GM19463 (cell line): ENCODE measurements at regions not wholly inside any gene's neighbourhood (a gene's known extent, or its start where the extent isn't known, plus 50 kb on each side); places are given as distances from the start of the nearest gene placed in this dataset.
"Not testable (repeated sequence)": the region's sequence is repeated elsewhere in the genome, so short reads cannot be mapped to it uniquely, and the experiment has no call there.

Experiments used
- ATAC-seq: cut with Tn5 transposase; IDR thresholded peaks from one replicate; pipeline ENCODE4 v1.9.1; 2021; ENCODE audit warnings: mild to moderate bottlenecking, moderate library complexity; ENCODE audit not compliant: unreplicated experiment

DNA sequence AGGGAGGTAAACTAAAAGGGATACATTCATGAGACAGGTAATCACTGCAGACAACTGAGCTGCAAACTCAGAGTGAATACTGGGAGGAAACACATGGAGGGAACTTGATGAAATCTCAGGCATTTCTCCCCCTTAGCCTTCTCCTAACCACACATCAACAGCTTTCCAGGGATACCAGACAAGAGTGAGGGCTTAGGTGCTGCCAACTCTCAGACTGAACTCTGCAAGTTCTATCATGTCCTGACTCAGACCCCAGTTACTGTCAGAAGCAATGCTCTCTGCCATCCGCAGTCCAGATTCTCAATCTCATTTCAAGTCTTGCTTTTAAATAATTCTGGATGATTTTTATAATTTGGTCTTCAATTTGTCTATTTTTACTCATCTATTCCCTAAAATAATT lies 267.3 kb downstream of the LTN1 start:
- no peak for ATAC-seq

- ATAC-seq, result no peak
These were observed 269.0 kb downstream of the LTN1 start for GRCh38 chr21:28723646-28724045.

GRCh38 chr21:28719723-28720122 lies 273.0 kb downstream of the LTN1 start:
- ATAC-seq, result no peak

GRCh38 chr21:28714777-28715464 lies 277.8 kb downstream of the LTN1 start:
- ATAC-seq, result no peak

GRCh38 chr21:28712411-28712810 lies 280.3 kb downstream of the LTN1 start:
- no peak for ATAC-seq

DNA sequence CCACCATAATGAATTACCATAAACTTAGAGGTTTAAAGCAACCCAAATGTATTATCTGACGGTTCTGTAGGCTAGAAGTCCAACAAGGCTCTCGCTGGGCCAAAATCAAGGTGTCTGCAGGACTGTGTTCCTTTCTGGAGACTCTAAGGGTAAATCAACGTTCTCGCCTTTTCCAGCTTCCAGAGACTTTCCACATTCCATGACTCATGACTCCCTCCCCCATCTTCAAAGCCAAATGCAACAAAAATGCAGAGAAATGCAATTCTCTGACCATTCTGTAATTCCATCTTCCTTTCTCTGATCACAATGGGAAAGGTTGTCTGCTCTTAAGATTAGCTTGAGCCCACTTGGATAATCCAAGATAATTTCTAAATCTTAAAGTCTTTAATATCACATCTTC lies 287.1 kb downstream of the LTN1 start:
- no peak for ATAC-seq

DNA sequence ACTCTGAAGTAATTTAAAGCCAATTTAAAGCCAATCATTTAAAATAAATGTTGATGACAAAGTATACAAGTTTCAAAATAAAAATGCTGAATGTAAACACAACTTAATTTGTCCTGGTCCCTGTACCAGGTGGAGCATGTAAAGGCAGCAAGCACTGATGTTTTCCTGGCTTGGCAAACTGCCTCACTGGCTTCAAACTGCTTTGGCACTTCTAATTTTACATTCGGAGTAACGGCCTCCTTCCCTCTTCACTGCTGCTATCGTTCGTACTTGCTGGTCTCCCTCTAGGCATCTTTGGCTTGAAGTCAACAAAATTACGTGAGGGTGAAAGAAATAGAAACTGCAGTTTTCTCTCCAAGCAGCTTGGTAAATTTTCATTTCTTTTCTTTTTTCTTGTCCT lies 287.9 kb downstream of the LTN1 start:
- ATAC-seq, result no peak

DNA sequence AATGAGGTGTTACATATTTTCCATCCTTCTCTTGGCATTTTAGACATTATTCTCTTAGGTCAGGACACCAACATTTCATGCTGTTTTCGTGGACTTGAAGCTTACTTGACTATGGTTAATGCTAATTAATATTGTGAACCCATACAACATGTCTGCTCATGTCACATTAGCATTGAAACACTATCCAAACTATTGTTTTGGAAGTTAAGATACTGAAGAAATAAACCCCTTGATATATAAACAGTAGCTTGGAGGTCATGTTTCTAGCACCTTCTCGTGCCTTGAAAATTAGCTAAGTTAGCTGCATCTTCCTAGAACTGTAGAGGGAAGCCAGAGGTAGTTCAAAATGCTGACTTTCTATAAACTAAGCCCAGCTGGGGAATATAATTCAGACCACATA lies 288.8 kb downstream of the LTN1 start:
- no peak for ATAC-seq

- no peak for ATAC-seq
These were observed 292.9 kb downstream of the LTN1 start for GRCh38 chr21:28699596-28700259.

- no peak for ATAC-seq
These were observed 293.5 kb downstream of the LTN1 start for GRCh38 chr21:28699186-28699585.

GRCh38 chr21:28696844-28697410 lies 295.8 kb downstream of the LTN1 start:
- no peak for ATAC-seq

- ATAC-seq, result no peak
These were observed 299.2 kb downstream of the LTN1 start for GRCh38 chr21:28693476-28693875.

DNA sequence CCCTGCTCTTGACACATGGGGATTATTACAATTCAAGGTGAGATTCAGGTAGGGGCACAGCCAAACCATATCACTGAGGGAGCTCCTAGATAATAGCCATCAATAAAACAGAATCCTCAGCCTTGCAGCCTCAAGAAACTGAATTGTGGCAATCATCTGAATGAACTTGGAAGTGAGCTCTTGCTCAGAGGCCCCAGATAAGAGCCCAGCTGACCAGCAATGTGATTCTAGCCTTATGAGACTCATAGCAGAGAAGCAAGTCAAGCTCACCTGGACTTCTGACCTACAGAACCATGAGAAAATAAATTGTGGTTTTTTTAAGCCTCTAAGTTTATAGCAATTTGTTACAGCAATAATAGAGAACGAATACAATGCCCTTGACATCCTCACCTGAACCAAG lies 302.5 kb downstream of the LTN1 start:
- ATAC-seq, result no peak

DNA sequence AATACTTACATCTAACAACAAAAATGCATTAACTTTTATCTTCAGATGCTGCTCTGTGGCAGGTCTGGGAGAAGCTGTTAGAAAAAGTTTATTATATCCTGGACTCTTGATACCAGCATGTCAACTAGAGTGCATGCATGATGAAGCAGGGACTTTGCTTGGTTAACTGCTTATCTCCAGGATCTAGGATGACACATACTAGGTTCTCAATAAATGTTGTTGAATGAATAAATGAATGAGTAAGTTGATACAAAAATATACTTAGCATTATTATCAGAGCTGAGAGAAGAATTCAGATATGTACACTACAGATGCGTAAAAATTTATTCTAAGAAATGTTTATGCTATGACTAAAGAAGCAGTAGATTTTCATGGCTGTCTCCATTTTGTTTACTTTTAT lies 304.3 kb downstream of the LTN1 start:
- ATAC-seq, result no peak

DNA sequence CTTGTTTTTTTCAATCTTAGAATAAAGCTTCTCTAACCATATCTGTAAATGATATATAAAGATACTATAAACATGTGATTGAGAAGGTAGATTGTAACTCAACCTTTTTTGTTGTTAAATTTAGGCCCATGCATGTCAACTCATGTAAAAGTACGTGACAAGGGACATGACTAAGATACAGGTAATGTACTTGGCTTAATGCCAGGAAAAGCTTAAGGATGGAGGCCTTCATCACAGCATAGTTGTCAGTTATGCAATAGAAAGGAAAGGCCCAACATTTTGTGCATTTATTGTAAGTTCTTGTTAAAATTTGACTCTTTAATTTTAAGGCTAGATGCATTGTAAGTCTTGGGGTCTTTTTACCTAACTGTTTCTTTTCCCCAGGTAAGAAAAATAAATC lies 305.1 kb downstream of the LTN1 start:
- no peak for ATAC-seq

DNA sequence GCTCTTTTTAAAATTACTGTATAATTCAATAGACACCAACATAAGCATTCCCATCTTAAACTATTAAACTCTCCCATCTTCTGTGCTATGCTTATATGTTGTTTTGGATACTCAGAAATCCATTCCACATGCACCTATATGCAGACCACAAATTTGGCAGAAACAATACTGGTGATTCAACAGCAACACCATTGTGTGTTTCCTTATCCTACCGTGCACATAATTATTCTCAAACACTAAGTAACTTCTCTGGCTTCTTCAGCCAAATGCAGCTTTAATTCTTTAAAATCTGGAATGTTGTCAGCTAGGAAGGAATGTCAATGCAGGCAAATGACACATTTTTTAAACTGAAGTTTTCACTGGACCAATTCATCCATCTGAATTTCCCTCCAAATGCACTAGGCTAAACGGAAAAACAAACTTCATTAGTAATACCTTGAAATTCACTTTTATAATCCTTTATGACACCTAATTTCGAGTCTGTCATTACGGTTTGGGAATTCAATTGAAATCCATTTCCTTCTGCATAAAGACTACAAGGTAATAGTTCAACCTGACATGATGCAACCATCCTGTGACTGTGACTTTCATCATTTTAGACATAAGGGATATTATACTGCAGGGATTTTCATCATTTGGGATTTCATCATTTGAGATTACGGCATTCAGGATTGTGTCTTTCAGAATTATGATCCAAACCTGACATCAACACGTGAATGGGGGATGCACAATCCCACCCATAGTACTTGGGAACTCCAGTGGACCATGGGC lies 308.5 kb downstream of the LTN1 start:
- ATAC-seq, result no peak

DNA sequence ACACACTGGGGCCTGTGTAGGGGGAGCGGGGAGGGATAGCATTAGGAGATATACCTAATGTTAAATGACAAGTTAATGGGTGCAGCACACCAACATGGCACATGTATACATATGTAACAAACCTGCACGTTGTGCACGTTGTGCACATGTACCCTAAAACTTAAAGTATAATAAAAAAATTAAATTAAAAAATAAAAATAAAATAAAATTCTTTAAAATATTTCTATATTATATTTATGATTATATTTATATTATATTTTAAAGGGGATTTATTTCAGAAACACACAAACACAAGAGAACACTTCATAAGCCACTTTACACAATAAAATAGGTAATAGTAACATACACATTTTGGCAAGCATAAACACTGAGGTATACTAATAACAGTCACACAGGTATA lies 309.8 kb downstream of the LTN1 start:
- not testable (repeated sequence) for ATAC-seq

- ATAC-seq, result not testable (repeated sequence)
These were observed 315.6 kb downstream of the LTN1 start for GRCh38 chr21:28677096-28677495.

DNA sequence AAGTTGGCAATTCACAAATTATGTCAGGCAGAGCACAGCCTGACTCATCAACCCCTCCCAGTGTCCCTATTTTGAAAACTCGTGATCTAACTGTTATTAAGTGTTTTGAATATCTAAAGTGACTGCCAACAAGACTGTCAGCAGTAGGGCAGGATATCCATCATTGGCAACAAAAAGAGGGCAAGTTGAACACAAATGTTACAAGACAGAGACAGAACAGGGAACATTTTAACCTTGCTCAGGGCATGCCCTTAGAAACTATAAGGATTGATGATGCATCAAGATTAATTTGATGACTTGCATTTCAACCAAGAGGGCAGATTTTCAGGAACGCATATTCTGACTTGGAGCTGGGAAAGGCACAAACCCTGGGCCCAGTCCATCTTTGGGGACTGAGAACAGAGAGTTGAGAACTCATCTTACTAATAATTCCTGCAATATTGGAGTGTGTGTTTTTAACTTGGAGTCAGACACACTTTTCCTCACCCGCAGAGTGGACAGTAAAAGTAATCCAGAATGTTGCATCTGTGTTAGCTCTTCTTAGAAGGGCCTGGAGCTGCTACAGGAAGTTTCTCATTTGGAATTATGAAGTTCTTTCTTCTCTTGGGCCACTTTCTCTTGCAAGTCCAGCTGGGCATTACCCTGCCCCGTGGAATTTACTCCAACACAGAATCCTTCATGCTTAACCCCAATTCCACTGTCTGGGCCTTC lies 317.2 kb downstream of the LTN1 start:
- no peak for ATAC-seq

DNA sequence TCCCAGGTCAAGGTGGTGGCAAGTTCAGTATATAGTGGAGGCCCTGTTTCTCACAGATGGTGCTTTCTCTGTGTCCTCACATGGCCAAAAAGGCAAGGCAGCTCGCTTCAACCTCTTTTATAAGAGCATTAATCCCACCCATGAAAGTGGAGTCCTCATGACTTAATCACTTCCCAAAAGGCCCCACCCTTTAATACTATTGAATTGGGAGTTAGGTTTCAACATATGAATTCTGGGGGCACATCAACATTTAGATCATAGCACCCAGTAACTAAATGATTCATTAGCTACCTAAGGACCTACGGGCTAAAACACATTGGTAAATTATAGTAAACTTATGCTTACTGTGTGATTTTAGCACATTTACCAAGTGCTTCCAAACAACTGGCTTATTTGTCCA lies 317.9 kb downstream of the LTN1 start:
- no peak for ATAC-seq

GRCh38 chr21:28671549-28672195 lies 321.0 kb downstream of the LTN1 start:
- no peak for ATAC-seq
